GM19239 (cell line): ENCODE measurements at regions not wholly inside any gene's neighbourhood (a gene's known extent, or its start where the extent isn't known, plus 50 kb on each side); places are given as distances from the start of the nearest gene placed in this dataset.

Source experiments
- DNase-seq: peaks from one replicate; pipeline ENCODE4 v3.0.0; 2011; ENCODE audit warnings: low spot score; ENCODE audit not compliant: insufficient read length
- FAIRE-seq: peaks from 2 replicates; lab custom pipeline; 2011; peaks lifted over from hg19 to GRCh38; lab: Jason Lieb, UNC

DNA sequence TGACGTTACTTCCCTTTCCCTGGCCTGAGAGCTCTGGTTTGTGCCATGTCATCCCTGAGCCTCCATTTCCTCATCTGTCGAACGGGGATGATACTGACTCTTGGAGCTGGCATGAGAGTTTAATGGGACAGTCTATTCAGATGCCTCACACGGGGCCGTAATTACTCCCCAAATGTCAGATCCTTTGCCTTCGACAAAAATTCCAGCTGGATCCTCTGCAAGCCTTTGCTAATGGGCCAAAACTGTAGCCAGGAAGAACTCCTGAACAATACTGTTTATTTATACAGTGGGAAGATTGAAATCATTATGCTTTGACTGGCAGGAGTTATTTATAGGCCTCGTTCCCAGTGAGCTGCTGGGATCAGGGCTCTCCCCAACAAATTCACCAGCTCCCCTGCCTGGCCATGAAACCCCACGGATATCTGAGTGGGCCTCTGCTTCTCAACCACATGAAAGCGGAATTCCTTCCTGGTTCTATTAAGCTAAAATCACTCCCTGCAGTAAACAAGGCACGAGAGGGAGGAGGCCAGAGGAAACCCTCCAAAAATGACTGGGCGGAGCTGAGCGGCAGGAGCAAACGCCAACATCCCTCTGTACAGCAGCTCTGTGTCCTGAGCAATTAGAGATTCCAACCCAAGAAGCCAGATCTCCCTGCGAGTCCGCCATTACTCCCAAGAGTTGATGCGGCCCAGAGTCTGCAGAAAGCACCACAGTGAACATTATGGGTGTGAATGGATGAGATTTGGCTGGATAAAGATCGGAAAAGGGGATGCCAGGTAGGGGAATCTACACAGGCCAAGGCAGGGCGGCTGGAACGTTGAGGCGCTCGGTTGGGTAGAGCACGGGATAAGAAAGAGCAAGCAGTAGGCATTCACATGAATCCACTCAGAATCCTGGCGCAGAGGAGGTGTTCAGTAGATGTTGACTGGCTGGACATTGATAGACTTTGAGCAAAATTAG is 326.1 kb downstream of the BCL11B start:
- DNase-seq (no peak), FAIRE-seq (no peak)

DNA sequence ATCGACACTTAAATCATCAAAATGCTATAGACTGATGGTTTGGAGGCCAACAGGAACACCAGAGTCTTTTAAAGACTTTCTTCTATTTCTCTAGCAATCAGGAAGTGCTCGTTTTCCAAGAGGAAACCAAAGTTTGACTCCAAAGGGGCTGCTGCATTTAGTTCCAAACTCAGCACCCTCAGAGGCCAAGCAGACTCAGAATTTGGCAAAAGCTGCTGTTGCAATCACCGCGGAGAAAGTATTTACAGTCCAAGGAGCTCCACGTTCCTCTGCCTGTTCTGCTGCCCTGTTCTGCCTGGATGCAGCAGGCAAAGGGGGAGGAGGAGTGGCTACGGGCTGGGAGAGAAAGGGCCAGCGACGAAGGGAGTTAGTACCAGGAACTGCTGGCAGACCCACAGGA is 325.1 kb downstream of the BCL11B start:
- DNase-seq: no peak
- FAIRE-seq: no peak

DNA sequence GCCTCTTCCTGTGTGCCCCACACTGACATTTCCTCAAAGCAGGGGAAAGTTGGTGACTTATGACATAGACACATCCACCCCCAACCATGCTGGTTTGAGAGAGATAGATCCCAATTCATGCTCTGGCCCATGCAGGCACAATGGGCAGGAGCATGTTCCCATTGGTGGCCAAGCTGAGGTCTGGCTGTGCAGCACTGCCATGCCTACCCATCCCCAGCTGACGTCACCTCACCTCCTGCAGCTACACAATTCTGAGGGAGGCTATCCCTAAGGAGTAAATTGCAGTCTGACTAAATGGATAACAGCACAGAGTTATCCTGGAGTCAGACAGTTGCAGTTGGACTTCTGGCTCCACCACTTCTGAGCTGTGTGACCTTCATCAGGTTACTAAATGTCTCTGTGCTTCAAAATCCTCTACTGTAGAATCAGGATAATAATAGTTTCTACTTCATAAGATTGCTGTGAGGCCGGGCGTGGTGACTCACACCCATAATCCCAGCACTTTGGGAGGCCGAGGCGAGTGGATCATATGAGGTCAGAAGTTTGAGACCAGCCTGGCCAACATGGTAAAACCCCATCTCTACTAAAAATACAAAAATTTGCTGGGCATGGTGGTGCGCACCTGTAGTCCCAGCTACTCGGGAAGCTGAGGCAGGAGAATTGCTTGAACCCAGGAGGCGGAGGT is 323.9 kb downstream of the BCL11B start:
- DNase-seq (no peak), FAIRE-seq (no peak)

DNA sequence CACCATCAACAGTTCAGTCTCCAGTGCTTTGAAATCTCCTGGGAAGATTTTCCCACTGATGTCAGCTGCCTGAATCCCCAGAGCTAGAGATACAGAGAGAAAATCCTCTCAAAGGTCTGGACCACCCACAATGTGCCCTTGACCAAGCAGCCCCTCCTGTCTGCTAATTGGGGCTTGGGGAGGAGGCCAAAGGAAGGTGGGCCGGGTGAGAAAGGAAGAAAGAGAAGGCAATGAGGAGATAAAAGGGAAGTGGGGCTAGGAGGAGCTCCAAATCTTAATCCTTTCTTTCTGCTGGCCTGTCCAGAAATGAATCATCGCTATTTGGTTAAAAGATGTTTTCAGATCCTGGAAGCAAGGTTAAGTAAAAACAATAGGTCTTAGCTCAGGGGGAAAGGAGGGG is 322.9 kb downstream of the BCL11B start:
- FAIRE-seq (no peak), DNase-seq (no peak)

DNA sequence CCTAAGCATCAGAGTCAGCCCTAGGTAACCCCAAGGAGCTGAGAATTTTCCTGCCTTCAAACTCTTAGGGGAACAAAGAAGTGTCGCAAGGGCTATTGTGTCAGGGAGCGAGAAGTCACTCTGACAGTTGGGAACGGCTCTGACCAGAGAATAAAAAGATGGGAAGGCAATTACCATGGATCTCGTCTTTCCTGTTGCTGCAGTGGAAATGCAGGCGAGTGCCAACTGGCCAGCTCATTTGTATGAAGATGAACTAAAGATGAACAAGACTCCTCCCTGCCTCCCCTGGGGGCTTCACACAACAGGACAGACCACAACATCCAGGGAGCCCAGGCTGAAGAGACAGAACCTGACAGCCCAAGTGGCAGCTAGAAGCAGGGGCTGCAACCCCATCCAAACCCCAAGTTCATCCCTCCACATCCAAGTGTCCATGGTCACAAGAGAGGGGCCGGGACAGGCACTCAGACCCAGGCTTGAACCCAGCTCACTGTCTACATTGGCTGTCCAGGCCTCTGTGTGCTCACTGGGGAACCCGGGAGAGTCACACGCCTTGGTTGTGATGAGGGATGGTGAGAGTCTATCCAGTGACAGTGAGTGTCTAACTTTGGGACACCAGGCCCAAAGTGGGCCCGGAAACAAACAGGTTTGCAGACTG is 322.4 kb downstream of the BCL11B start:
- no peak for DNase-seq
- FAIRE-seq: no peak

DNA sequence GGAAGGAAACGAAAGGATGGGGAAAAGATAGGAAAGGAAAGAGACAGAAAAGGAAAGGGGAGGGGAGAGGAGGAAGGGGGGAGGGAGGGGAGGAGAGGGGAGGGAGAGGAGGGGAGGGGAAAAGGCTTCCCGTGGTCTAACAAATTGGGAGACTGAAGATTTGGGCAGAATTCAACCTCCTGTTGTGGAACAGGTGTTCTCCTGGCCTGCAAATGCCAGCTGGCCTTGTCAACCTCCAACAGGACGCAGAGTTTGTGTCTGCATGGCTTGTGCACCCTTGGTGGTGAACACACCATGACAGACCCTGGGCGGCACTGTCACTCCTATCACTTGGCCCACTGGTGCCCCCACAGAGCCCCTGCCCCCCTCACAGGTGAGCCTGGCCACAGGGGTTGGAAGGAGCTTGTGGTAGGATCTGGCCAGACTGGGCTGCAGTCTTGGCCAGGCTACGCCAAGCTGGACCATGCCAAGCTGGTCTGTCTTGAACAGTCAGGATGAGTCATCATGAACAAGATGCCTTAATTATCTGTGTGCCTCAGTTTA is 321.6 kb downstream of the BCL11B start:
- no peak for FAIRE-seq
- no peak for DNase-seq

DNA sequence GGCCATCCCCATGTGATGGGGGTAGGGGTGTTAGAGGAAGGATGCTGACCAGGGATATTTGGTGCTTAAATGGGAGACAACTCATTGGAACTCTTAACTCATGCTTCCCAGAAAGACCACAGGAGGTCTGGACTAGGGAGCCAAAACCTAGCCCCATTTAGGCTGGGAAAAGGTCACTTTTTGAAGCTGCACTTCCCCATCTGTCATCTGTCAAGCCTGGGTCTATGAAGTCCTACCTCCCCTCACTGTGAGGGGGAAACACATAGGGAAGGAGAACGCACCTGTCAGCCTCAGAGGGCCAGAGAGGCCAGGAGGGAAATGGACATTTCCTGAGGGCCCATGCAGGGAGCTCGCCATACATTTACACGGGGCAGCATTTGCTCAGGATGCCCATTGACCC is 321.0 kb downstream of the BCL11B start:
- FAIRE-seq: no peak
- DNase-seq: no peak

DNA sequence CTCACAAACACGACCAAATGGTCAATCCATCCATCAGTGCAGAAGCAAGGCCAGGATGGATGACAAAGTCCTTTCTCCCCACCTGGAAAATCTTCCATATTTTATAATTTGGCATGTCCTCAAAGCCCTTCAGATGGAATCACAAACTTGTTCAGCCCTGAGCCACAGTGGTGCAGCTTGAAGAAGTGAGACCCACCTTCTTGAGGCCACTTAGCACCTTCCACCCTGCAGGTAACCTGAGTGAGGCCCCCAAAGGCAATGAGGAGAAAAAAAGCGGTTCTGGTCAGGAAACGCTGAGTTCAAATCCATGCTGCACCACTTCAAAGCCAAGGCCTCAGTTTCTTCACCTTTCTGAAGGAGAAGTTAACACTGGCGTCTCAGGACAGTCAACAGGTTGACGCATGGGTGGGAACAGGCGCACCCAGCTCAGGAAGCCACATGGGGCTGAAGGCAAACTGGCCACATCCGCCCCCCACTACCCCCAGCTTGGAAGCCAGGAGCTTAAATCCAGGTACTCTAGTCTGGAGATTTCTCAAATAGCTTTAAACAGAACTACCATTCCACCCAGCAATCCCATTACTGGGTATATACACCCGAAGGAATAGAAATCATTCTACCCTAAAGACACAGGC is 320.4 kb downstream of the BCL11B start:
- no peak for DNase-seq

DNA sequence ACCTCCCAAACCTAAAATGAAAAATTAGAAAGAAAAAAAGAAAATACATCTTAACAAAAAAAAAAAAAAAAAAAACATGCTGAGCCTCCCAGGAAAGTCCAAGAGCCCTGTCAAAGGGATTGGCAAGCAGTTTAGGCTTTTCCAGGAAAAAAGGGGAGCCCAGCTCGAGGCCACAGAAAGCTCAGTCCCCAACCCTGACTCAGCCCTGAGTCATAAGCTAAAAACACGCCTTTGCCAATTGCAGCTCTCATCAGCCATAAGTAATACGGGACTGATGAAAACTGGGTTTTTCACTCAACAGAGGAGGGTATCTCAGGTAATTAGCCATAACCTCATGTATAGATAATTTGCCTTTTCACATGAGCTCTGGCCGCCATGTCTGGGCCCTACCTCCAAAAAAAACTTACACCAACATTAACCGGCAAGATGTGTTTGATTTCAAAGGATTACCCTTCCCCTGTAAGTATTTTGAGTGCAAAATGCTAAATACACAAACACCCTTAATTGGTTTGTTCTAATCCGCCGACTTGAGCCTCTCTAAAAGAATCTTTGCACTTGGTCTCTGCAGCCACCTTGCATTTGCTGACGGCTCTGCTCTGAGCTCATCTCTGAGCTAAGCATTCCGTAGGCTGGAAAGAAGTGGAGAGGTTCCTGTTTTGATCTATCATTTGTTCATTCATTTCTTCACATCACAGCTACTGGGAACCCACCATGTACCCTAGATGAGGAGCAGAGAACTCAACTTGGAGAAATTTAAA is 319.2 kb downstream of the BCL11B start:
- DNase-seq (no peak), FAIRE-seq (no peak)

More for the DNA sequence above, 320.4 kb downstream of the BCL11B start:
- no peak for FAIRE-seq

DNA sequence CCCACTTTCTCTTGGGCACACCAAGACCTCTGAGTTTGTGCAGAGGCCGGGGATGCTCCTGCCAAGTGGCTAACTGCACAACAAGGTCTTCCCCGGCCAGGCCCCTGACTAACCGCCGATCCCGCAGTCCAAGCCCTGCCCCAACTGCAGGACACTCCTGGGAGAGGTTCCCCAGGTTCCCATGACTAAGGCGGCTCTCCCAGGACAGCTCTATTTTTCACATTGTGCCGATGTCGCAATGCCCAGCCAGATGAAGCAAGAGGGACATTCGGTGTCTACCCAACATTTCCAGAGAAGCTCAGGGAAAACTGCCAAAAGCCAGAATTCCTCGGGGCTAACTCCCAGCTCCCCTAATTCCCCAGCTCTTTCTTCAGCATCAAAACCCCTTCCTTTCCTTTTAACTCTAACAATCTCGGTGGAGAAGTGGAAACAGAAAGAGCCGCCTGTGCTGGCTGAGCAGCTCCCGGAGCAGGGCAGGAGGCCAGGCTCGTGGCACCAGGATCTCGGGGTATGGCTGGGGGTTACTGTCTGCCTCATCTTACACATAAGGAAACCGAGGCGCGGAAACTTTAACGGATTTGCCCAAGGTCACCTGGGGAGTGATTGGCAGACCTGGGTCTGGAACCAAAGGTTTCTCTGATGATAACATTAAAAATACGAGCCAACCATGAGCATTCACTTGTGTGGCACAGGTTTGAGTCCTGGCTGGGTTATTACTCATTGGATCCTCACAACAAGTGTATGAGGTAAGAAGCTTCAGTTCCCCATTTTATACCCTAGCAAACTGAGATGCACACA is 318.2 kb downstream of the BCL11B start:
- no peak for DNase-seq
- no peak for FAIRE-seq

DNA sequence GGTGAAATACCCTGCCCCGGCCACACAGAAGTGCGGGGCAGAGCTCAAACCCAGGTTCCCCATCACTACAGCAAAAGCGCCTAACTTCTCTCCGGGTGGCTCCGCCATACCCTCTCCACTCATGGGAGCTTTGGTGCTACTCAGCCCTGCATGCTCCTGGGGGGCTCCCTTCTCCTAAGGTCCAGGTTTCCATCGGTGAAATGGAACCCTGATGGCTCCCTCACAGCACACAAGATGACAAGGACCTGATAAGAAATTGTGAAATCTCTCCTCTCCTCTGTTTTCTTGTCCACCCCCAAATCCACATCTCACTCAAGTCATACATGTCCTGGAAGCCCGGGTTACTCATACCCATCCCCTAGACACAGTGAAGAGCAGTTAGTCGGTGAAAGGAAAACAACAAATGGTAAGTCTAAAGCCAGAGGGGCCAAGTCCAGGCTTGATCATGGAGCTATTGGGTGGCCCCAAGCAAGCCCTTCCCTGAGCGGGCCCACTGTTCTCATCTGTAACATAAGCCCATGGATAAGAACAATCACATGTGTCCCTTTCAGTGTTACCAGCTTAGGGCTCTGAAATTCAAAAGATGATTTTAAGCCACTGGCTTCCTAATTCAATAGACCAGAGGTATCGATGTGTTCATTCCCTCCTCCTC is 317.5 kb downstream of the BCL11B start:
- DNase-seq (no peak), FAIRE-seq (no peak)

DNA sequence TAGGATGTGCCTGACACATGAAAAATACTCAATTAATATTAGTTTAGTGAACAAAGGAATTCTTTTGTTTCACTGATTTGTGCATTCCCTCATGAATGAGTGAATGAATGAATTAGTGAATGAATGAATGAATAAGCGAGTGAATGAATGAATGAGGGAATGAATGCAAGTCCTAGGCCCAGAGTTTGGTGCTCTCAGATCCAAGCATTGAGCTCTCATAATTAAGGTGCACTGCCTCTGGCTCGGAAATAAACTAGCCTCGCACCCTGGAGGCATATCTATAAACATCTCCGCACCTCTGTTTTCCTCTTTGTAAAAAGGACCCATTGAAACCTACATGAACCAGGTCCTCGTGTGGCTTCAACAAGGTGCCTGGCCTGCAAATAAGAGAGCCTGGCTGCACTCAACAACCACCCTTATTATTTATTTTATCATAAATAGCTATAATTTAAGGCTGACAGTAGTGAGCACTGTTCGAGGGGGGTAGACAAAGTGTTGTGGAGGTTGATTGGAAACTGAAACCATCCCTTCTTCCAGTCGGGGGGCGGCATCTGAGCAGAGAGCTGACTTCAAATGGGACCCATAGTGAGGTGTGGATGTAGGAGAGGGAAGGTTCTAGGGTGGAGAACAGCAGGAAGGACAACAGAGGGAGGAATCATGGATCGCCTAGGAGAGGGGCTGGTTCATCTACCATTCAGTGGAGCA is 316.8 kb downstream of the BCL11B start:
- no peak for FAIRE-seq
- no peak for DNase-seq

DNA sequence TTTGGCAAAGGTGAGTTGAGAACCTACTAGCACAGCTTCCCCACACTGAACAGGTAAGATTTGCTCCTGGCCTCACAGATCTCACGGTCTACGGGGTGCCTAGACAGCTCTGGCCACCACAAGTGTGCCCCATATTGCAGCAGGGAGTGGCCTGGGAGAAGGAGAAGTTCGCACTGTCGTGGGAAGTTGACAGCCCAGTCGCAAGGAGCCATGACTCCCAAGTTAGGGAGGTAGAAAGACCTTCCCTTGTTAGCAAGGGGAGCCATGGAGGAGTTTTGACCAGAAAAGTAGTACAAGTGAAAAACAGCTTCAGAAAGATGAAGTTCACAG is 316.3 kb downstream of the BCL11B start:
- DNase-seq (no peak), FAIRE-seq (no peak)

DNA sequence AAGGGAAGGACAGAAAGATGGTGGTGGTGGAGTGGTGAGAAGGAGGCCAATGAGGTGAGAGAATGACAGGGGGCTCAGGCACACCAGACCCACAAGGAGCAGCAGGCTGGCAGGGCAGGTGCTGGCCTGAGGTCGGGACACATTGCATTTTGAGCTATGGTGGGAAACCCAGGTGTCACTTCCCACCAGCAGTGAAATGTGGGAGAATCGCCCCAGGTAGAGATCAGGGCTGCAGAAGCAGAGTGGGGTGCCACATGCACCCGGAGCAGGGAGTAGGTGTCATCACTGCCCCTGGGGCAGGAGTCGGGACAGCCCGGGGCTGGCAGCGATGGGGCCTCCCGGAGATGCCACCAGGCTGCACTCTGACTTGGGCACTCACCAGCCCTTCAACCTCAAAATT is 315.8 kb downstream of the BCL11B start:
- DNase-seq: no peak
- no peak for FAIRE-seq

DNA sequence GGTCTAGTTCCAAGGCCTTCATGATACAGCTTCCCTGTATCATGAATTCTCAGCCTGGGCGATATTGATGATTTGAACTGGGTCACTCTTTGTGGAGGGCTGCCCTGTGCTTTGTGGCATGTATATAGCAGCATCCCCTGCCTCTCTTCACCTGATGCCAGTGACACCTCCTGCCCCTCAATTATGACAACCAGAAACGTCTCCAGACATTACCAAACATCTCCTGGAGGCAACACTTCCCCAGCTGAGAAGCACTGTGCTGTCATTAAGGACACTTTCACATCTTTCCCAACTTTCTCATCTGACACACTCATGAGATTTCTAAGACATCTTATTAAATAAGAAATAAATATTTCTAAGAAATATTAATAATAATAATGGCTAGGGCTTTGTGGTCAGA is 315.3 kb downstream of the BCL11B start:
- DNase-seq (no peak), FAIRE-seq (no peak)

DNA sequence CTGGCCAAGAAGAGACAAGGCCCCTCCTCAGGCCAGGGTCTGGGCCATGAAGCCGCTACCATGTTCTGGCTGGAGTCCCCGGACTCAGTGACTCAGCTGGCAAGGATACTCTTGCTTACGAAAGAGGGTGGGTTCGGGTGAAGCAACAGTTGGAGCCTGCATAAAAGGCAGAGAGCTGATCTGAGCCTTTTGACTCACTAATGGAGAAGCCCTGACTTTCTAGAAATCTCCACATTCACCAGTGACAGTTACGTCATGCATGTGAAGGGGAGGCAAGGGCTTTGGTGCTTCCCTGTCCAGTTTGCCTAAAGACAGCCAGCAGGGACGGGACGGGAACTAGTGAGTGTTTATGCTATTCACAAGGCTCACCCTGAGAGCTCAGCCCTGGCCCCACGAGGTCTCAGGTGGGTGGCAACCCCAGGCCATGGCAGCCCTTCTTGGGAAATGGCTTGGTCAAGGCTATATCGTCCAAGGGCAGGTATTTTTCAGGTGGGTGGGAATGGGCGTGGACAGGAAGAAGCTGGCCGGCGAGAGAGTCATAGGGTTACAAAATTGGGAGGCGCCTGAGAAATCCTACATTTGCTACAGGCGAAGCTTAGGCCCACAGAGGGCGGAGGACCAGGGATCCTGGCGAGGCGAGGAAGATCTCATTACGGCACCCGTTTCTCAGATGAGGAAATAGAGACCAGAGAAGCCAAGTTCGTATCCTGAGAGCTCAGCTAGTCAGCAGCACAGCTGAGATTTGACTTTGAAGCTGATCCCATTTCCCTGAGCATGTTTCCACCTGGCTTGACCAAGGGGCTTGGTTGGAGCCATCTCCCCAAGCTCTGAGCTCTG is 314.6 kb downstream of the BCL11B start:
- DNase-seq (no peak), FAIRE-seq (no peak)

DNA sequence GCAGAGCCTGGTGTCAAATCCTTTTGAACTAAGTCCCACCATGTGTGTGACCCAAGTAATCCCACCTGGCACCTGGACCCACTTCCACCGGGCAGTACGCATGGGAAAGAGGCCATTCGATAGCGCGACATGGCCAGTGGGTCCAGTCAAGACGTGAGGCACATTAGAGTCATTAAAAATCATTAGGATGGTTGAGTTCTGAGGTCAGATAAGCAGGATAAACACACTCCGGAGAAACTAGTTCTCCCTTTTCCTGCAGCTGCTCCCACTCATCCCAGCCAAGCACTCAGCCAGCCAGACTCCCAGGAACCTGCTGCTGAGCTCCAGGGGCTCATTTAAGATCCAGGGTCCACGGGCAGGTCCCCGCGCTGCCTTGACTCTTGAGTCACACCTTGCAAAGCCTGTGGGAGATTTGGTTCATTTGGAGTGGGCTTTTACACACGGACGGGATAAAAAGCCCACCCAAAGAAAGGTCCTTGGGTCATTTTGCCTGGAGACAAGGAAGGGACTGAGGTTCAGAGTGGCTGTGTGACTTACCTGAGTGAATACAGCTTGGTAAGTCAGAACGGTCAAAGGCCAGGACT is 313.9 kb downstream of the BCL11B start:
- DNase-seq: no peak
- no peak for FAIRE-seq
